ENCODE measurements at regions not wholly inside any gene's neighbourhood (a gene's known extent, or its start where the extent isn't known, plus 50 kb on each side); places are given as distances from the start of the nearest gene placed in this dataset.

DNA sequence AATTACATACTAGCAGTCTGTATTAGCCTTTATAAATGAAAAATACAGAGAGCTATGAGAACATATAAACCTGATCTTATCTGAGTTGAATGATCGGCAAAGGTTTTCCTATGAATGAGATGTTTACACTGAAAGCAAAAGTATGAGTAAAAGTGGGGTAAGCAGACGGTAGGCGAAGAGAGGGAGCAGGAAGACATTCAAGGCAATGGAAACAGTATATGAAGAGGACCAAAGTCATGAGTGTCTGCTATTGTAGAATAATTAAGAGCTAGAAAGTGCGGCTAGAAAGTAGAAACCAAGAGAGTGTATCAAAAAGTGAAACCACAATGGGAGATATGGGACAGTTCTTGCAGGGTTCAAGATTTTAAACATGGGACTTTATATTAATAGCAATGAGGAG is 67.0 kb upstream of the TMLHE start:
- no peak for DNase-seq

DNA sequence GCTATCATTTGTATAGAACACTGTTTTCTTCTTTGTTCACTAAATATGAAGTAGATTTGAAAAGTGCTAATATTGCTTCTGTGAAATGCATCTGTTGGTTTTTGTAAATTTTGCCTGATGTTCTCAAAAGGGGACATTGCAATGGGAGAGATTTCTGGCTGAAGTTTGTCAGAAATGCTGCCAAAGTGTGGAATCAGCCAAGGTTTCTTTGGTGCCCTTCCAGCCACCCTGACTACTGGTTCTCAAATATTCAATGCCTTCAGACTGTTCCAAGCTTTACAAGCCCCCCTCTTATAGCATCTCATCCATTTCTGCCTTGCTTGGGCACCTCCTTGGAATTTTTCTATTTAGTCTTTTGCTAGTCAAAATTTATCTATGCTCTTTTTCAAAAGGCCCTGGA is 60.6 kb upstream of the TMLHE start:
- no peak for DNase-seq

DNA sequence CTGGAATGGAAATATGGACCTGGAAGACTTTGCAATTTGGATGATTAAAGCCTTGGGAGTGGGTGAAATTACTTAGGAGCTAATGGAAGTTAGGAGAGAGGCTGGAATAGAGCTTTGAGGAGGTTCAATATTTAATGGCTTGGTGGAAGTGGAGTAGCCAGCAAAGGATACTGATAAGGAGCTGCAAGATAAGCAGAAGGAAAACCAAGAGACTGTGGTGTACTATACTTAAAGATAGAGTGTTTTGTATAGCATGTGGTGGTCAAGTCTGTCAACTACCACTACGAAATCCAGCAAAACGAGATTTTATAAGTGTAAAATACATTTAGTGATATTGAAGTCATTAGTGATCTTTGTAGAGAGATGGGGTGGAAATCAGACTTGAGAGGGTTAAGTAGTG is 54.0 kb upstream of the TMLHE start:
- no peak for DNase-seq
